HG02885 (cell line): ENCODE measurements at regions not wholly inside any gene's neighbourhood (a gene's known extent, or its start where the extent isn't known, plus 50 kb on each side); places are given as distances from the start of the nearest gene placed in this dataset.
"Not testable (repeated sequence)": the region's sequence is repeated elsewhere in the genome, so short reads cannot be mapped to it uniquely, and the experiment has no call there.

Experiments
- ATAC-seq: cut with Tn5 transposase; IDR thresholded peaks from one replicate; pipeline ENCODE4 v1.9.1; 2021; ENCODE audit warnings: mild to moderate bottlenecking; ENCODE audit not compliant: unreplicated experiment, poor library complexity

- not testable (repeated sequence) for ATAC-seq
Observed at GRCh38 chr11:90972159-90972558, 749.3 kb upstream of the CHORDC1 start.

- no peak for ATAC-seq
Observed at GRCh38 chr11:90947930-90948329, 725.1 kb upstream of the CHORDC1 start.

GRCh38 chr11:90930252-90930651, 707.4 kb upstream of the CHORDC1 start:
- no peak for ATAC-seq

- no peak for ATAC-seq
Observed at GRCh38 chr11:90919332-90919731, 696.5 kb upstream of the CHORDC1 start.

GRCh38 chr11:90916706-90917105, 693.9 kb upstream of the CHORDC1 start:
- ATAC-seq = no peak

- ATAC-seq = no peak
Observed at GRCh38 chr11:90913131-90913668, 690.4 kb upstream of the CHORDC1 start.

GRCh38 chr11:90912631-90913030, 689.8 kb upstream of the CHORDC1 start:
- ATAC-seq = no peak

GRCh38 chr11:90911192-90911591, 688.3 kb upstream of the CHORDC1 start:
- ATAC-seq = no peak

- ATAC-seq = no peak
Observed at GRCh38 chr11:90908074-90908473, 685.2 kb upstream of the CHORDC1 start.

GRCh38 chr11:90895850-90896249, 673.0 kb upstream of the CHORDC1 start:
- no peak for ATAC-seq

- no peak for ATAC-seq
Observed at GRCh38 chr11:90890347-90890746, 667.5 kb upstream of the CHORDC1 start.

GRCh38 chr11:90884181-90884580, 661.3 kb upstream of the CHORDC1 start:
- ATAC-seq = no peak

- no peak for ATAC-seq
Observed at GRCh38 chr11:90874986-90875385, 652.1 kb upstream of the CHORDC1 start.

GRCh38 chr11:90874281-90874680, 651.4 kb upstream of the CHORDC1 start:
- no peak for ATAC-seq

GRCh38 chr11:90867416-90867815, 644.6 kb upstream of the CHORDC1 start:
- ATAC-seq = no peak

- no peak for ATAC-seq
Observed at GRCh38 chr11:90856790-90857189, 633.9 kb upstream of the CHORDC1 start.

- no peak for ATAC-seq
Observed at GRCh38 chr11:90855531-90855930, 632.7 kb upstream of the CHORDC1 start.

- ATAC-seq = no peak
Observed at GRCh38 chr11:90851196-90851595, 628.3 kb upstream of the CHORDC1 start.

- ATAC-seq = peak; percentile 51
Observed at GRCh38 chr11:90849312-90849711, 626.5 kb upstream of the CHORDC1 start.

- no peak for ATAC-seq
Observed at GRCh38 chr11:90847268-90847886, 624.5 kb upstream of the CHORDC1 start.

- ATAC-seq = no peak
Observed at GRCh38 chr11:90846628-90847027, 623.8 kb upstream of the CHORDC1 start.

- no peak for ATAC-seq
Observed at GRCh38 chr11:90845799-90846198, 623.0 kb upstream of the CHORDC1 start.
